ENCODE measurements at regions not wholly inside any gene's neighbourhood (a gene's known extent, or its start where the extent isn't known, plus 50 kb on each side); places are given as distances from the start of the nearest gene placed in this dataset.

- DNase-seq (ENCODE audit: low read depth), result no peak
- no peak overlapping the region for H3K4me3 ChIP-seq (ENCODE audit: low read depth, low read length)
- TF ChIP-seq MYC (IDR thresholded peaks at IDR 0.05; ENCODE audit: low read depth, low read length), result no peak
- TF ChIP-seq POLR2A (IDR thresholded peaks at IDR 0.05; ENCODE audit: extremely low read depth, insufficient read length), result no peak
- no peak for TF ChIP-seq CTCF (IDR thresholded peaks at IDR 0.05; ENCODE audit: low read depth, low read length)
- TF ChIP-seq MAX (IDR thresholded peaks at IDR 0.05; ENCODE audit: low read depth, low read length), result no peak
These were observed 112.1 kb downstream of the GLI2 start for GRCh38 chr2:120847700-120848321.

GRCh38 chr2:120849278-120849677, 113.6 kb downstream of the GLI2 start:
- no peak for TF ChIP-seq CTCF (IDR thresholded peaks at IDR 0.05; ENCODE audit: low read depth, low read length)
- TF ChIP-seq POLR2A (IDR thresholded peaks at IDR 0.05; ENCODE audit: extremely low read depth, insufficient read length), result no peak
- no peak for TF ChIP-seq MYC (IDR thresholded peaks at IDR 0.05; ENCODE audit: low read depth, low read length)
- TF ChIP-seq MAX (IDR thresholded peaks at IDR 0.05; ENCODE audit: low read depth, low read length), result no peak
- H3K4me3 ChIP-seq (ENCODE audit: low read depth, low read length), result no peak overlapping the region
- no peak for DNase-seq (ENCODE audit: low read depth)

GRCh38 chr2:120850551-120850950, 114.9 kb downstream of the GLI2 start:
- no peak for DNase-seq (ENCODE audit: low read depth)
- TF ChIP-seq POLR2A (IDR thresholded peaks at IDR 0.05; ENCODE audit: extremely low read depth, insufficient read length) (no peak), MAX (IDR thresholded peaks at IDR 0.05; ENCODE audit: low read depth, low read length) (no peak), MYC (IDR thresholded peaks at IDR 0.05; ENCODE audit: low read depth, low read length) (no peak), CTCF (IDR thresholded peaks at IDR 0.05; ENCODE audit: low read depth, low read length) (no peak)
- H3K4me3 ChIP-seq (ENCODE audit: low read depth, low read length), result no peak overlapping the region

GRCh38 chr2:120851116-120851773, 115.6 kb downstream of the GLI2 start:
- TF ChIP-seq MAX (IDR thresholded peaks at IDR 0.05; ENCODE audit: low read depth, low read length) (no peak), CTCF (IDR thresholded peaks at IDR 0.05; ENCODE audit: low read depth, low read length) (no peak), MYC (IDR thresholded peaks at IDR 0.05; ENCODE audit: low read depth, low read length) (no peak), POLR2A (IDR thresholded peaks at IDR 0.05; ENCODE audit: extremely low read depth, insufficient read length) (no peak)
- no peak overlapping the region for H3K4me3 ChIP-seq (ENCODE audit: low read depth, low read length)
- no peak for DNase-seq (ENCODE audit: low read depth)

- DNase-seq (ENCODE audit: low read depth), result no peak
- no peak overlapping the region for H3K4me3 ChIP-seq (ENCODE audit: low read depth, low read length)
These were observed 116.6 kb downstream of the GLI2 start for GRCh38 chr2:120852200-120852815.

More at GRCh38 chr2:120852200-120852815, 116.6 kb downstream of the GLI2 start:
- TF ChIP-seq MYC (IDR thresholded peaks at IDR 0.05; ENCODE audit: low read depth, low read length) (no peak), MAX (IDR thresholded peaks at IDR 0.05; ENCODE audit: low read depth, low read length) (no peak), CTCF (IDR thresholded peaks at IDR 0.05; ENCODE audit: low read depth, low read length) (no peak), POLR2A (IDR thresholded peaks at IDR 0.05; ENCODE audit: extremely low read depth, insufficient read length) (no peak)

Data from NB4 (cell line).